AG09309 (cell line): ENCODE measurements at regions not wholly inside any gene's neighbourhood (a gene's known extent, or its start where the extent isn't known, plus 50 kb on each side); places are given as distances from the start of the nearest gene placed in this dataset.

Experiments used
- DNase-seq: peaks from one replicate; pipeline ENCODE4 v3.0.0-alpha.2; 2010; ENCODE audit warnings: low read depth
- H3K4me3 ChIP-seq: 2 replicates; pipeline ENCODE4 v1.5.1; 2011; ENCODE audit warnings: mild to moderate bottlenecking, low read depth, low read length, moderate library complexity; ENCODE audit not compliant: control insufficient read depth
- CTCF ChIP-seq: IDR thresholded peaks from 2 replicates; pipeline ENCODE4 v1.5.1; 2011; ENCODE audit warnings: mild to moderate bottlenecking, low read depth, low read length, inconsistent platforms; ENCODE audit not compliant: insufficient read depth, control insufficient read depth; ENCODE audit errors: missing control alignments

GRCh38 chr3:105199217-105199616, 167.5 kb upstream of the ALCAM start:
- no peak for DNase-seq
- TF ChIP-seq CTCF = no peak
- H3K4me3 ChIP-seq = no peak overlapping the region

- no peak overlapping the region for H3K4me3 ChIP-seq
- DNase-seq = no peak
Measured at GRCh38 chr3:105210141-105210540, 156.6 kb upstream of the ALCAM start.

GRCh38 chr3:105214590-105214989, 152.1 kb upstream of the ALCAM start:
- no peak for DNase-seq
- no peak overlapping the region for H3K4me3 ChIP-seq
- TF ChIP-seq CTCF = no peak

More at GRCh38 chr3:105210141-105210540, 156.6 kb upstream of the ALCAM start:
- no peak for TF ChIP-seq CTCF

GRCh38 chr3:105222568-105223093, 144.1 kb upstream of the ALCAM start:
- DNase-seq = no peak
- no peak for TF ChIP-seq CTCF
- H3K4me3 ChIP-seq = no peak overlapping the region

- H3K4me3 ChIP-seq = no peak overlapping the region
- no peak for DNase-seq
- no peak for TF ChIP-seq CTCF
Measured at GRCh38 chr3:105223815-105224214, 142.9 kb upstream of the ALCAM start.

GRCh38 chr3:105228696-105229095, 138.0 kb upstream of the ALCAM start:
- no peak for TF ChIP-seq CTCF
- DNase-seq = no peak

GRCh38 chr3:105232553-105232952, 134.2 kb upstream of the ALCAM start:
- no peak for TF ChIP-seq CTCF
- no peak for DNase-seq
- H3K4me3 ChIP-seq = no peak overlapping the region

More at GRCh38 chr3:105228696-105229095, 138.0 kb upstream of the ALCAM start:
- H3K4me3 ChIP-seq = no peak overlapping the region
